ENCODE measurements at regions not wholly inside any gene's neighbourhood (a gene's known extent, or its start where the extent isn't known, plus 50 kb on each side); places are given as distances from the start of the nearest gene placed in this dataset.

GRCh38 chr13:111908361-111908760 lies 158.6 kb upstream of the SOX1 start:
- no peak for DNase-seq (ENCODE audit: low read depth in 4 of 4, low spot score in 2 of 4)

- DNase-seq (ENCODE audit: low read depth in 4 of 4, low spot score in 2 of 4) = no peak
These were observed 158.0 kb upstream of the SOX1 start for GRCh38 chr13:111908981-111909380.

- no peak for DNase-seq (ENCODE audit: low read depth in 4 of 4, low spot score in 2 of 4)
These were observed 157.4 kb upstream of the SOX1 start for GRCh38 chr13:111909501-111909900.

- no peak for DNase-seq (ENCODE audit: low read depth in 4 of 4, low spot score in 2 of 4)
These were observed 156.8 kb upstream of the SOX1 start for GRCh38 chr13:111909971-111910671.

- no peak for DNase-seq (ENCODE audit: low read depth in 4 of 4, low spot score in 2 of 4)
These were observed 155.7 kb upstream of the SOX1 start for GRCh38 chr13:111911121-111911720.

- no peak for DNase-seq (ENCODE audit: low read depth in 4 of 4, low spot score in 2 of 4)
These were observed 155.0 kb upstream of the SOX1 start for GRCh38 chr13:111911754-111912452.

GRCh38 chr13:111912453-111912866 lies 154.5 kb upstream of the SOX1 start:
- DNase-seq (ENCODE audit: low read depth in 4 of 4, low spot score in 2 of 4) = no peak

- no peak for DNase-seq (ENCODE audit: low read depth in 4 of 4, low spot score in 2 of 4)
These were observed 153.8 kb upstream of the SOX1 start for GRCh38 chr13:111912991-111913760.

GRCh38 chr13:111913761-111914140 lies 153.2 kb upstream of the SOX1 start:
- DNase-seq (ENCODE audit: low read depth in 4 of 4, low spot score in 2 of 4) = no peak

- no peak for DNase-seq (ENCODE audit: low read depth in 4 of 4, low spot score in 2 of 4)
These were observed 152.5 kb upstream of the SOX1 start for GRCh38 chr13:111914241-111915103.

- DNase-seq (ENCODE audit: low read depth in 4 of 4, low spot score in 2 of 4) = no peak
These were observed 151.8 kb upstream of the SOX1 start for GRCh38 chr13:111915104-111915551.

GRCh38 chr13:111916201-111916600 lies 150.7 kb upstream of the SOX1 start:
- DNase-seq (ENCODE audit: low read depth in 4 of 4, low spot score in 2 of 4) = no peak

GRCh38 chr13:111917086-111917485 lies 149.9 kb upstream of the SOX1 start:
- no peak for DNase-seq (ENCODE audit: low read depth in 4 of 4, low spot score in 2 of 4)

- DNase-seq (ENCODE audit: low read depth in 4 of 4, low spot score in 2 of 4) = no peak
These were observed 149.0 kb upstream of the SOX1 start for GRCh38 chr13:111917901-111918300.

GRCh38 chr13:111919286-111919685 lies 147.7 kb upstream of the SOX1 start:
- DNase-seq (ENCODE audit: low read depth in 4 of 4, low spot score in 2 of 4) = no peak

- no peak for DNase-seq (ENCODE audit: low read depth in 4 of 4, low spot score in 2 of 4)
These were observed 147.1 kb upstream of the SOX1 start for GRCh38 chr13:111919849-111920248.

- no peak for DNase-seq (ENCODE audit: low read depth in 4 of 4, low spot score in 2 of 4)
These were observed 146.5 kb upstream of the SOX1 start for GRCh38 chr13:111920306-111920931.

GRCh38 chr13:111920932-111921705 lies 145.8 kb upstream of the SOX1 start:
- no peak for DNase-seq (ENCODE audit: low read depth in 4 of 4, low spot score in 2 of 4)

GRCh38 chr13:111922086-111922485 lies 144.9 kb upstream of the SOX1 start:
- no peak for DNase-seq (ENCODE audit: low read depth in 4 of 4, low spot score in 2 of 4)
